GM12892 (cell line): ENCODE measurements at regions not wholly inside any gene's neighbourhood (a gene's known extent, or its start where the extent isn't known, plus 50 kb on each side); places are given as distances from the start of the nearest gene placed in this dataset.

ENCODE experiments used
- POLR2A ChIP-seq: IDR thresholded peaks from 2 replicates; pipeline ENCODE4 v1.6.1; 2011; ENCODE audit warnings: low read depth, low read length, control low read depth
- TAF1 ChIP-seq: IDR thresholded peaks from 2 replicates; pipeline ENCODE4 v1.6.1; 2011; ENCODE audit warnings: low read depth, mild to moderate bottlenecking, control low read depth, low read length, borderline replicate concordance

- no peak for TF ChIP-seq POLR2A
- TF ChIP-seq TAF1 = no peak
Observed at GRCh38 chr1:88089961-88090360, 594.1 kb upstream of the PKN2 start.
